ENCODE measurements at regions not wholly inside any gene's neighbourhood (a gene's known extent, or its start where the extent isn't known, plus 50 kb on each side); places are given as distances from the start of the nearest gene placed in this dataset.

GRCh38 chr17:79216391-79216790 lies 141.8 kb downstream of the ENGASE start:
- ChIA-PET CTCF (no interaction called here), POLR2A (no interaction called here)
- no peak for DNase-seq (ENCODE audit: low read depth, low spot score)
- Histone ChIP-seq H3K79me2 (ENCODE audit: control insufficient read depth, insufficient read depth, low read length) (no peaks in the 10 kb centered on the region), H4K20me1 (replicated peaks; ENCODE audit: control insufficient read depth, extremely low read depth, insufficient read depth, low read length) (no peaks in the 10 kb centered on the region), H2AFZ (ENCODE audit: low read depth, low read length) (no peak overlapping the region), H3K4me2 (ENCODE audit: insufficient read depth, low read length) (no peak overlapping the region), H3K27me3 (ENCODE audit: control insufficient read depth in 2 of 2, insufficient read depth in 2 of 2, low read length in 2 of 2) (peaks cover 3 to 13% of the 10 kb centered on the region in 2 experiments), H3K9me3 (replicated peaks; ENCODE audit: control insufficient read depth, insufficient read depth, low read length) (no peaks in the 10 kb centered on the region), H3K9ac (replicated peaks; ENCODE audit: extremely low read depth, insufficient read depth, low read length) (no peak overlapping the region), H3K4me3 (replicated peaks in 1 of 3; ENCODE audit: insufficient read depth in 1 of 3, low read depth in 1 of 3, low read length in 3 of 3) (no peak overlapping the region), H3K4me1 (ENCODE audit: control insufficient read depth, extremely low read depth, insufficient read depth, low read length) (no peaks in the 10 kb centered on the region), H3K36me3 (ENCODE audit: control insufficient read depth in 2 of 2, extremely low read depth in 1 of 2, insufficient read depth in 2 of 2, low read length in 2 of 2) (no peaks in the 10 kb centered on the region), H3K27ac (ENCODE audit: insufficient read depth, low read depth, low read length) (no peak overlapping the region), H3K9me1 (replicated peaks; ENCODE audit: control insufficient read depth, extremely low read depth, insufficient read depth, low read length) (no peaks in the 10 kb centered on the region)
- no TSS peak for BruUV-seq (replicated peaks)
- dilution Hi-C loops (cut with MboI; ENCODE audit: extremely low pct_ligation_motif_present, low sequenced_read_pairs) (no loop called here), intact Hi-C loops (cut with micrococcal nuclease) (no loop called here)
- no peak for TF ChIP-seq JUN (IDR thresholded peaks at IDR 0.05; ENCODE audit: borderline replicate concordance, insufficient read depth, insufficient read length, low read depth)
- no peak for TF ChIP-seq GATA2 (IDR thresholded peaks at IDR 0.05; ENCODE audit: insufficient read depth, insufficient read length, low read depth, low read length)
- no peak for TF ChIP-seq MYC (IDR thresholded peaks at IDR 0.05; ENCODE audit: low read depth, low read length)
- no peak for TF ChIP-seq CTCF (IDR thresholded peaks at IDR 0.05; ENCODE audit: extremely low read depth in 1 of 2, insufficient read depth in 1 of 2, low read depth in 1 of 2, low read length in 2 of 2)
- no peak for TF ChIP-seq POLR2A (IDR thresholded peaks at IDR 0.05; ENCODE audit: low read depth, low read length)
- TF ChIP-seq MAX (IDR thresholded peaks at IDR 0.05; ENCODE audit: insufficient read depth, insufficient read length), result no peak
- TF ChIP-seq EZH2 (IDR thresholded peaks at IDR 0.05; ENCODE audit: borderline replicate concordance, low read depth, low read length, severe bottlenecking), result no peak
- TF ChIP-seq FOS (IDR thresholded peaks at IDR 0.05; ENCODE audit: borderline replicate concordance, insufficient read depth, low read length), result no peak
- TF ChIP-seq POLR2AphosphoS5 (IDR thresholded peaks at IDR 0.05; ENCODE audit: insufficient read depth, low read depth, low read length), result no peak
- FAIRE-seq, result no peak
